ENCODE measurements at regions not wholly inside any gene's neighbourhood (a gene's known extent, or its start where the extent isn't known, plus 50 kb on each side); places are given as distances from the start of the nearest gene placed in this dataset.
"Not testable (repeated sequence)": the region's sequence is repeated elsewhere in the genome, so short reads cannot be mapped to it uniquely, and the experiment has no call there.

GRCh38 chr5:157962686-157963085 is 103.7 kb upstream of the CLINT1 start:
- DNase-seq (ENCODE audit: extremely low read depth, low read depth, low spot score): not testable (repeated sequence)

DNA sequence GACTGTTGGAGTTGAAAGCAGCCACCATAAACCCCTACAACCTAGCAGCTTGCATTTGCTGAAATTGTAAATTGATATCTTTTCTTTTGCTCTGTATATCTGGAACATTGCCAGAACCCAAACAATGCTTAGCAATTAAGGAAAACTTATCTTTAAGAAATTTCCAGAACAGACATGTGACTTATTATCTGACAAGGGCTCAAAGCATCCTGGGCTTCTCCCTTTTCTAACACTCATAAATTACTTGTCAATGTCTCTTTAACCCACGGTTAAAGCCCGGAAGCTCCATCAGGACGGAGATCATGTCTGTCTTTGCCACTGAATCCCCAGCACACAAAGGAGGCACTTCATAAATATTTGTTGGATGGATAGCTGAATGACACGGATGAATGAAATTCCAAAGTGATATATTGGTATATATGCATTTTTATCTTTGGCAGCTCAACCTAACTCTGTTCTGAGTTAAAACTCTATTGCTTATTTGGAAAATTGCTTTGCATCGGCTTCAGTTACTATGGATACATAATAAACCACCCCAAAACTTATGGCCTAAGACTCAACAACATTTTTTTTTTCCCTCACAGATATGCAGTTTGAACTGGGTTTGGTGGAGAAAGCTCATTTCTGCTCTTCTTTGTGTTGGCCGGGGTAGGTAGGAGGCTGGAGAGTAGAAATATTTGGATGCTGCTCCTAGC is 103.1 kb upstream of the CLINT1 start:
- no peak for DNase-seq (ENCODE audit: extremely low read depth, low read depth, low spot score)

DNA sequence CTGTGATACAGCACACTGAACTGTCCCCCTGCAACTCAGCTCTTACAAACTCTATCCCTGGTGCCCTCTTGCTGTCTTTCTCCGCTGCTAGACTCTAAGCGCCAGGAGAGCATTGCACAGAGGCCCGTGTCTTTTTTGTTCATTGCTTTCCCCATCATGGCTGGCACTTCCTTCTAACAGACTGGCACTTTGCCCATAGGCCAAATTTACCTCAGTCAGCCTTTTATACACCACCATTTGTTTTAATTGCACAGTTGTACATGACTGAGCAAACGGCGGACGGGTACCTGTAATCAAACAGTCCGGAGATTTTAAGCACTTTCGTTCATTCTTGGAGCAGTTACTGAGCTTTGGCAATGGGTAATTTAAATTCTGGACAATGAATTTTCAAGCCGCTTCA is 102.2 kb upstream of the CLINT1 start:
- DNase-seq (ENCODE audit: extremely low read depth, low read depth, low spot score): no peak

- no peak for DNase-seq (ENCODE audit: extremely low read depth, low read depth, low spot score)
Measured at GRCh38 chr5:157959370-157959769, 100.4 kb upstream of the CLINT1 start.

GRCh38 chr5:157956271-157956885 is 97.4 kb upstream of the CLINT1 start:
- no peak for DNase-seq (ENCODE audit: extremely low read depth, low read depth, low spot score)

DNA sequence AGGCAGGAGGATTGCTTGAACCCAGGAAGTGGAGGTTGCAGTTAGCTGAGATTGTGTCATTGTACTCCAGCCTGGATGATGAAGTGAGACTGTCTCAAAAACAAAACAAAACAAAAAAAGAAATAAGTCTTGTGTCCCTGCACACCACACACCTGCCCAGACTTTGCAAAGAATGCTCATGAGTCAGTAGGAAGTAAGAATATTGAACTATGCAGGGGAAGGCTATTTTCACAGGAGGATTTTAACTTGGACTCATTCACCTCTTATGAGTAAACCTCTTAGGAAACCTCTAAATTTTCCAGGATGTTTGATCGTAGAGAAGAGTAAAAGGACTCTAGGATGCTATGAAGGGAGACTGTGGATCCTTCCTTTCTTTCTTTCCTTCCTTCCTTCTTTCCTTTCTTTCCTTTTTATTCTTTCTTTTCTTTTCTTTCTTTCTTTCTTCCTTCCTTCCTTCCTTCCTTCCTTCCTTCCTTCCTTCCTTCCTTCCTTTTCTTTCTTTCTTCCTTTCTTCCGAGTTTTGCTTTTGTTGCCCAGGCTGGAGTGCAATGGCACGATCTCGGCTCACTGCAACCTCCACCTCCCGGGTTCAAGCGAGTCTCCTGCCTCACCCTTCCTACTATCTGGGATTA is 96.7 kb upstream of the CLINT1 start:
- DNase-seq (ENCODE audit: extremely low read depth, low read depth, low spot score): no peak

GRCh38 chr5:157952374-157952685 is 93.4 kb upstream of the CLINT1 start:
- DNase-seq (ENCODE audit: extremely low read depth, low read depth, low spot score): no peak

DNA sequence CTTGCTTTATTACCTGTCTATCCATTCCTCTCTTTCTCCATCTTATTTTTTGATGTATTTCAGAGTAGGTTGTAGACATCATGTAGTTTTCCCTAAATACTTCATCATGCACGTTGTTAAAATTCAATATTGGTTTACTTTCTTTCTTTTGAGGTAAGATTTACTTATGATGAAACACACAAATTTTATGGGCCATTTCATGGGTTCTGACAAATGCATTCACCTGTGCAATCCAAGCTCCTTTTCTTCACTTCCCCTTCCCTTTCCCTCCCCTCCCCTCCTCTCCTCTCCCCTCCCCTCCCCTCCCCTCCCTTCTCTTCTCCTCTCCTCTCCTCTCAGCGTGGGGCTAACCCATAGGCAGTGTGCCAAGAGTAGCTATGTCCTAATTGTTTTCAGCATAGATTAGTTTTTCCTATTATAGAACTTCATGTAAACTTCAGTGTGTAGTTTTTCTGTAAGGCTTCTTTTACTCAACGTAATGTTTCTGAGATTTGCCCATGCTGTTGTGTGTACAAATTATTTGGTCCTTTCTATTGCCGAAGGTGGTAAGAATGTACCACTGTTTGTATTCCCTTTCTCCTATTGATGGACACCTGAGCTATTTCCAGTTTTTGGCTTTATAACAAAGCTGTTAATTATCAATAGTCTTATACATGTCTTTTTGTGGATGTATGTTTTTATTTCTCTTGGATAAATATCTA is 92.9 kb upstream of the CLINT1 start:
- no peak for DNase-seq (ENCODE audit: extremely low read depth, low read depth, low spot score)

GRCh38 chr5:157949520-157949919 is 90.6 kb upstream of the CLINT1 start:
- no peak for DNase-seq (ENCODE audit: extremely low read depth, low read depth, low spot score)

DNA sequence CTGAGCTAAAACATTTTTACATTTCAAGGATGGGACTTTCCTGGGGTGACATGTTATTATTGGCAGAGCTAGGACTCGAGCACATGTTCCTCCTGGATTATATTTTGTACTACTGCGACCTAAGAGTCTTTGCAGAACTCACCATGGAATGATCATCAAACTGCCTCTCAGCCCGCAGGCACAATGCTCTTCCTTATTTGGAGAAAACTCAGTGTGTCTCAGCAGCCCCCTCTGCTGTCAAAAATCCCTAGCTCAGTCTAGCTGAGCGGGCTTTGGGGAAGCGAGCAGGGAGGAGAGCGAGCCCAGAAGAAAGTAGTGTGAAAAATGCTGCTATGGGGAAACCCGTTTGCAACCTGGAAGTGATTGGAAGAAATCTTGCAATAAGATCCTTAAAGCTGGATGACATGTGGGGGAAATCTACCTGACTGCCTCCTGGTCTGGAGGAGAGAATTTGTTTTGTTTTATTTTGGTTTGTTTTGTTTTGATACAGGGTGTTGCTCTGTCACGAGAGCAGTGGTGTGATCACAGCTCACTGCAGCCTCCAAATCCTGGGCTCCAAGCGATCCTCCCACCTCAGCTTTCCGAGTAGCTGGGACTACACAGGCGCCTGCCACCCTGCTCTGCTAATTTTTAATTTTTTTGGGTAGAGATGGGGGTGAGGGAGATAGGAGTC is 89.9 kb upstream of the CLINT1 start:
- DNase-seq (ENCODE audit: extremely low read depth, low read depth, low spot score): peak; percentile 81

DNA sequence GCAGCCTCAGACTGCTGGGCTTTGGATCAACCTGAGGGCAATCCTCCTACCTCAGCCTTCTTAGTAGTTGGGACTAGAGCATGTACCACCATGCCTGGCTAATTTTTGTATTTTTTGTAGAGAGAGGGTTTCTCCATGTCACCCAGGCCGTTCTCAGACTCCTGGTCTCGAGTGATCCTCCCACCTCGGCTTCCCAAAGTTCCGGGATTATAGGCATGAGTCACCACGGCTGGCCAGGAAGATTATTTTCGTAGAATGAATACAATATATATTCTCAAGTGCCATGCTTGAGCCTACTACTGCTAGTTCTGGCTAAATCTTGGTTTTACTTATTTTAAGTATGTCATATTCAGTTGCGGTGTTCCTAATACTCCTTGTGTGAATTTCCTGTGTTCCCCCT is 88.2 kb upstream of the CLINT1 start:
- DNase-seq (ENCODE audit: extremely low read depth, low read depth, low spot score): peak; percentile 7

GRCh38 chr5:157945822-157946221 is 86.9 kb upstream of the CLINT1 start:
- not testable (repeated sequence) for DNase-seq (ENCODE audit: extremely low read depth, low read depth, low spot score)

DNA sequence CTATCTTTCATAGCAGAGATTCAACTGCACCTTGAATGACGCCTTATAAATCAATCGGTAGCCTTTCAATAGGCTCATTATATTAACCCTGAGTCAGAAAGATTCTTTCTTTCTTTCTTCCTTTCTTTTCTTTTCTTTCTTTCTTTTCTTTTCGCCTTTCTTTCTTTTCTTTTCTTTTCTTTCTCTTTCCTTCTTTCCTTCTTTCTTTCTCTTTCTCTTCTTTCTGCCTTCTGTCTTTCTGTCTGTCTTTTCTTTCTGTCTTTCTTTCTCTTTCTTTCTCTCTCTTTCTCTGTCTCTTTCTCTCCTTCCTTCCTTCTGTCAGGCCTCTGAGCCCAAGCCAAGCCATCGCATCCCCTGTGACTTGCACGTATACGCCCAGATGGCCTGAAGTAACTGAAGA is 86.0 kb upstream of the CLINT1 start:
- DNase-seq (ENCODE audit: extremely low read depth, low read depth, low spot score): no peak

DNA sequence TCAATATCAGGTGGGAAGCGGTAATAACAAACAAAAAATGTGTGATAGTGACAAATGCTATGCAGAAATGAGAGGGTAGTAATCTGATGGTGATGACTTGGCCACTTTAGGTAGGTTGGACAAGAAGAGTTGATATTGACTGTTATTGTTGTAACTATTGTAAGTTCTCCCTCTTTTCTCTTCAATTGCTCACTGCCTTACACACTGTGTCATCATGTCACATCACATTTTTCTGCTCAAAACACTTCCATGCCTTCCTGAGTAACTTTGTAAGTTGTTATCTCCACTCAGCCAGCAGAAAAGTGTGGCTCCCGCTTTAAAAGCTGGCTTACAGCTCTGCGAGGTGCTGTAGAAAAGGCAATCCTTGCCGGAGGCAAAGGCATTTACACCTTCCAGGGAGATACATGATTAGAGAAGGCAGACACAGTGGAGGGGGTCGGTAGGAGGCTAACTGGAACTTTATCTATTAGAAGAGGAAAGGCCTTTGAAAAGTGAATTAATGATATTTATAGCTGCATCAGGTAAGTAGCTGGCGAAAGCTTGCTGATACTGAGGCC is 85.2 kb upstream of the CLINT1 start:
- no peak for DNase-seq (ENCODE audit: extremely low read depth, low read depth, low spot score)

GRCh38 chr5:157942595-157942994 is 83.7 kb upstream of the CLINT1 start:
- no peak for DNase-seq (ENCODE audit: extremely low read depth, low read depth, low spot score)

DNA sequence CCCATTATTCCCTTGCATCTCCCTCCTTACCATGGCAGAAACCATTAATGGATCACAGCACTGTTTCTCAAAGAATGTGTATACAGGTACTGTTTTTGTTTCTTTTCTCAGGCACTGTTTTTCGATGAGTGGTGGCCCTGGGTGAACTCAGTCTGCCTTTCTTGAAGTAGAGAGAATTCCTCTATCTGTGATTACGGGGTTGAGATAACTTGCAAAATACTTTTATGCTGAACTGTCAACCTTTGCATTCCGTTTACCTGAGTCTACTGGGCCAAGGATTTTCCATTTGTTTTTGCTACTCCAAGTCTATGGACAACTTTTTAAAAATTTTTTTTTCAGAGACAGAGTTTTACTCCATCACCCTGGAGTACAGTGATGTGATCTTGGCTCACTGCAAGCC is 82.7 kb upstream of the CLINT1 start:
- DNase-seq (ENCODE audit: extremely low read depth, low read depth, low spot score): no peak

- DNase-seq (ENCODE audit: extremely low read depth, low read depth, low spot score): not testable (repeated sequence)
Measured at GRCh38 chr5:157938101-157938500, 79.2 kb upstream of the CLINT1 start.

GRCh38 chr5:157936776-157937501 is 78.0 kb upstream of the CLINT1 start:
- not testable (repeated sequence) for DNase-seq (ENCODE audit: extremely low read depth, low read depth, low spot score)

DNA sequence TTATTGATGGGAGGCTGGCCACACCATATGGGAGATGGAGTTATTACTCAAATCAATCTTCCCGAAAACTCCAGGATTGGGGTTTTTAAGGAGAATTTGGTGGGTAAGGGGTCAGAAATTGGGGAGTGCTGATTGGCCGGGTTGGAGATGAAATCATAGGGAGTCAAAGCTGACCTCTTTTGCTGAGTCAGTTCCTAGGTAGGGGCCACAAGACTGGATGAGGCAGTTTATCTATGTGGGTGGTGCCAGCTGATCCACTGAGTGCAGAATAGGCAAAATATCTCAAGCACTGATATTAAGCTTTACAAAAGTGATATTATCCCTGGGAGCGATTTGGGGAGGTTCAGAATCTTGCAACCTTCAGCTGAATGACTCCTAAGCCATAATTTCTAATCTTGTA is 75.7 kb upstream of the CLINT1 start:
- no peak for DNase-seq (ENCODE audit: extremely low read depth, low read depth, low spot score)

DNA sequence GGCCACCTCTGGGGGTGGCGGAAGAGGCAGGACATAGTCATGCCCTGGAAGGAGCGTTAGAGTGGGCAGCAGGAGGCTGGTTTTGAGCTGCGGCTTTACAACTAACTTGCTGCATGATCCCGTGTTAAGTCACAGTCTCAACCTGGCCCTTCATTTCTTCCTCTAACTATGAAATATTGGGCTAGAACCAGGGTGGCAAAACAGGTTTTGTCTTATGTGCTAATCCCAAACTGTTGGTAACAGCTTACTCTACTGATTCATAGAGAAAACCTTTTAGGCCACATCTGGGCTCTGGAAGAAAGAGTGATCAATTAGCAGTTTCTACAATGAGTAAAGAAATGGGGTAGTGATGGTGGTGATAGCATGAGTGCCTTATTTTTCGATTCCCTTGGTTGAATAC is 74.1 kb upstream of the CLINT1 start:
- no peak for DNase-seq (ENCODE audit: extremely low read depth, low read depth, low spot score)

All from glomerular endothelial cell (primary cell).